SU-DHL-6 (cell line): ENCODE measurements at regions not wholly inside any gene's neighbourhood (a gene's known extent, or its start where the extent isn't known, plus 50 kb on each side); places are given as distances from the start of the nearest gene placed in this dataset.

Experiments used
- EZH2phosphoT487 ChIP-seq: fragments of 200-600 bp; sonication (generic), shearing (Covaris generic); conservative IDR thresholded peaks from 2 replicates; pipeline ENCODE4 v1.6.1; 2018; ENCODE audit warnings: mild to moderate bottlenecking, antibody characterized with exemption, low read length, moderate library complexity, mixed read lengths
- TF ChIP-seq, protein P1 (sequence below): fragments of 200-600 bp; sonication (generic); IDR thresholded peaks from one replicate; pipeline ENCODE4 v1.5.1; 2017; ENCODE audit warnings: antibody characterized with exemption, mild to moderate bottlenecking, low read length, moderate library complexity; ENCODE audit not compliant: insufficient read depth, poor library complexity, severe bottlenecking

DNA sequence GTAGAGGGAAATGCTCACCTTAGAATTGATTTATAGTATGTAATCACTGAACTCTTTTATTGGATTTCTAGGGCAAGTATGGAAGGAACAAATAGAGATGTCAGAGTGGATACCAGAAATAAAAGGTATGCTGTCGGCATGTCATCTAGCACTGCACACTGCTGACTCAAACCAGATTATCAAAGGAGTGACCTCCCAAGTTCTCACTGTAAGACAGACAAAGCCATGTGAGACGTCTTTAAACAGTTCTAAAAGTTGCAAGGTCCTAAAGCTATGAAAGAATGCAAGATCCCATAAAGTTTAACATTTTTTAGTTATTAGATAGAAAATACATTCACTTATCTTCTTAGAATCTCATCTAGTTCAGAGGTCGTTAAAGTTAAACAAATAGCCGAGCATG, 70.0 kb upstream of the CPM start:
- TF ChIP-seq, protein P1, sequence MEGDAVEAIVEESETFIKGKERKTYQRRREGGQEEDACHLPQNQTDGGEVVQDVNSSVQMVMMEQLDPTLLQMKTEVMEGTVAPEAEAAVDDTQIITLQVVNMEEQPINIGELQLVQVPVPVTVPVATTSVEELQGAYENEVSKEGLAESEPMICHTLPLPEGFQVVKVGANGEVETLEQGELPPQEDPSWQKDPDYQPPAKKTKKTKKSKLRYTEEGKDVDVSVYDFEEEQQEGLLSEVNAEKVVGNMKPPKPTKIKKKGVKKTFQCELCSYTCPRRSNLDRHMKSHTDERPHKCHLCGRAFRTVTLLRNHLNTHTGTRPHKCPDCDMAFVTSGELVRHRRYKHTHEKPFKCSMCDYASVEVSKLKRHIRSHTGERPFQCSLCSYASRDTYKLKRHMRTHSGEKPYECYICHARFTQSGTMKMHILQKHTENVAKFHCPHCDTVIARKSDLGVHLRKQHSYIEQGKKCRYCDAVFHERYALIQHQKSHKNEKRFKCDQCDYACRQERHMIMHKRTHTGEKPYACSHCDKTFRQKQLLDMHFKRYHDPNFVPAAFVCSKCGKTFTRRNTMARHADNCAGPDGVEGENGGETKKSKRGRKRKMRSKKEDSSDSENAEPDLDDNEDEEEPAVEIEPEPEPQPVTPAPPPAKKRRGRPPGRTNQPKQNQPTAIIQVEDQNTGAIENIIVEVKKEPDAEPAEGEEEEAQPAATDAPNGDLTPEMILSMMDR = no peak
- TF ChIP-seq EZH2phosphoT487 = no peak
